Muscle of leg (tissue), 3 donors: ENCODE measurements at regions not wholly inside any gene's neighbourhood (a gene's known extent, or its start where the extent isn't known, plus 50 kb on each side); places are given as distances from the start of the nearest gene placed in this dataset.

Experiments
- DNase-seq: peaks from one replicate; pipeline ENCODE4 v3.0.0; 2013
- H3K27ac ChIP-seq: one replicate; pipeline ENCODE4 v1.5.1; 2013; ENCODE audit warnings: mild to moderate bottlenecking, low read length, control low read depth
- H3K27me3 ChIP-seq: one replicate; pipeline ENCODE4 v1.6.1; 2013; ENCODE audit warnings: low read length; ENCODE audit not compliant: control insufficient read depth, insufficient read depth
- H3K36me3 ChIP-seq: one replicate; pipeline ENCODE4 v1.6.1; 2013; ENCODE audit warnings: low read length; ENCODE audit not compliant: control insufficient read depth, insufficient read depth
- H3K4me1 ChIP-seq: one replicate; pipeline ENCODE4 v1.6.1; 2013; ENCODE audit warnings: low read length; ENCODE audit not compliant: control insufficient read depth, insufficient read depth
- H3K4me3 ChIP-seq: one replicate; pipeline ENCODE4 v1.5.1; 2013; ENCODE audit warnings: low read length, control low read depth
- H3K9me3 ChIP-seq: replicated peaks from 2 replicates; pipeline ENCODE4 v1.6.1; 2013; ENCODE audit warnings: low read depth, low read length; ENCODE audit not compliant: control insufficient read depth
- WGBS: methylation state at CpG from one replicate; pipeline ENCODE4 v1.1.5; 2013; ENCODE audit warnings: missing lambda C conversion rate; ENCODE audit not compliant: insufficient coverage; 5-methylcytosine and 5-hydroxymethylcytosine counted together

GRCh38 chr11:80860632-80861031, 1419.8 kb upstream of the TENM4 start:
- Histone ChIP-seq H3K27me3 (no peaks in the 10 kb centered on the region), H3K4me1 (no peaks in the 10 kb centered on the region), H3K4me3 (no peak overlapping the region), H3K36me3 (no peaks in the 10 kb centered on the region), H3K27ac (no peak overlapping the region), H3K9me3 (no peaks in the 10 kb centered on the region)
- DNase-seq = no peak

- H3K9me3 ChIP-seq = no peaks in the 10 kb centered on the region
- no peaks in the 10 kb centered on the region for H3K4me1 ChIP-seq
- no peak overlapping the region for H3K4me3 ChIP-seq
- H3K36me3 ChIP-seq = no peaks in the 10 kb centered on the region
- WGBS = no CpG with 5 or more reads among the region's 1 CpG
- DNase-seq = no peak
- no peaks in the 10 kb centered on the region for H3K27me3 ChIP-seq
- no peak overlapping the region for H3K27ac ChIP-seq
Measured at GRCh38 chr11:80856066-80856465, 1415.2 kb upstream of the TENM4 start.

GRCh38 chr11:80855426-80855825, 1414.6 kb upstream of the TENM4 start:
- no peaks in the 10 kb centered on the region for H3K4me1 ChIP-seq
- H3K27me3 ChIP-seq = no peaks in the 10 kb centered on the region
- no peak for DNase-seq
- no peak overlapping the region for H3K27ac ChIP-seq
- no peaks in the 10 kb centered on the region for H3K9me3 ChIP-seq
- no peak overlapping the region for H3K4me3 ChIP-seq
- H3K36me3 ChIP-seq = no peaks in the 10 kb centered on the region
- WGBS = 70% methylated on average over 3 of the region's 4 CpGs

- H3K27ac ChIP-seq = no peak overlapping the region
- H3K4me3 ChIP-seq = no peak overlapping the region
- DNase-seq = no peak
- H3K27me3 ChIP-seq = no peaks in the 10 kb centered on the region
- no peaks in the 10 kb centered on the region for H3K4me1 ChIP-seq
- no peaks in the 10 kb centered on the region for H3K9me3 ChIP-seq
- no CpG with 5 or more reads among the region's 3 CpGs for WGBS
- no peaks in the 10 kb centered on the region for H3K36me3 ChIP-seq
Measured at GRCh38 chr11:80849253-80849652, 1408.4 kb upstream of the TENM4 start.

GRCh38 chr11:80846979-80847378, 1406.1 kb upstream of the TENM4 start:
- Histone ChIP-seq H3K4me1 (no peaks in the 10 kb centered on the region), H3K27ac (no peak overlapping the region), H3K4me3 (no peak overlapping the region), H3K36me3 (no peaks in the 10 kb centered on the region), H3K9me3 (no peaks in the 10 kb centered on the region), H3K27me3 (no peaks in the 10 kb centered on the region)
- no peak for DNase-seq
- WGBS = 100% methylated on average over 1 of the region's 3 CpGs

- H3K9me3 ChIP-seq = no peaks in the 10 kb centered on the region
- no peaks in the 10 kb centered on the region for H3K27me3 ChIP-seq
- H3K27ac ChIP-seq = no peak overlapping the region
- H3K4me3 ChIP-seq = no peak overlapping the region
- H3K4me1 ChIP-seq = no peaks in the 10 kb centered on the region
- no peaks in the 10 kb centered on the region for H3K36me3 ChIP-seq
- DNase-seq = no peak
Measured at GRCh38 chr11:80846442-80846841, 1405.6 kb upstream of the TENM4 start.

GRCh38 chr11:80844110-80844819, 1403.4 kb upstream of the TENM4 start:
- no peak overlapping the region for H3K4me3 ChIP-seq
- DNase-seq = no peak
- H3K27ac ChIP-seq = no peak overlapping the region
- no peaks in the 10 kb centered on the region for H3K27me3 ChIP-seq
- H3K9me3 ChIP-seq = no peaks in the 10 kb centered on the region
- no CpG with 5 or more reads among the region's 8 CpGs for WGBS
- H3K4me1 ChIP-seq = no peaks in the 10 kb centered on the region
- no peaks in the 10 kb centered on the region for H3K36me3 ChIP-seq

- Histone ChIP-seq H3K9me3 (no peaks in the 10 kb centered on the region), H3K4me1 (no peaks in the 10 kb centered on the region), H3K27me3 (no peaks in the 10 kb centered on the region), H3K4me3 (no peak overlapping the region), H3K27ac (no peak overlapping the region), H3K36me3 (no peaks in the 10 kb centered on the region)
- WGBS = 100% methylated on average over 1 of the region's 2 CpGs
- no peak for DNase-seq
Measured at GRCh38 chr11:80843266-80843974, 1402.6 kb upstream of the TENM4 start.

- no peak overlapping the region for H3K27ac ChIP-seq
- no peaks in the 10 kb centered on the region for H3K27me3 ChIP-seq
- DNase-seq = no peak
- no peaks in the 10 kb centered on the region for H3K9me3 ChIP-seq
- H3K4me3 ChIP-seq = no peak overlapping the region
- H3K4me1 ChIP-seq = no peaks in the 10 kb centered on the region
- no peaks in the 10 kb centered on the region for H3K36me3 ChIP-seq
Measured at GRCh38 chr11:80842246-80842645, 1401.4 kb upstream of the TENM4 start.

GRCh38 chr11:80841675-80842074, 1400.8 kb upstream of the TENM4 start:
- Histone ChIP-seq H3K27me3 (no peaks in the 10 kb centered on the region), H3K27ac (no peak overlapping the region), H3K4me3 (no peak overlapping the region), H3K9me3 (no peaks in the 10 kb centered on the region), H3K36me3 (no peaks in the 10 kb centered on the region), H3K4me1 (no peaks in the 10 kb centered on the region)
- no peak for DNase-seq
- no CpG with 5 or more reads among the region's 1 CpG for WGBS

GRCh38 chr11:80838153-80838552, 1397.3 kb upstream of the TENM4 start:
- H3K4me1 ChIP-seq = no peaks in the 10 kb centered on the region
- WGBS = 100% methylated on average over 1 of the region's 1 CpG
- H3K4me3 ChIP-seq = no peak overlapping the region
- no peaks in the 10 kb centered on the region for H3K9me3 ChIP-seq
- no peak for DNase-seq
- H3K27me3 ChIP-seq = no peaks in the 10 kb centered on the region
- H3K27ac ChIP-seq = no peak overlapping the region
- no peaks in the 10 kb centered on the region for H3K36me3 ChIP-seq
